ENCODE measurements at regions not wholly inside any gene's neighbourhood (a gene's known extent, or its start where the extent isn't known, plus 50 kb on each side); places are given as distances from the start of the nearest gene placed in this dataset.
"Not testable (repeated sequence)": the region's sequence is repeated elsewhere in the genome, so short reads cannot be mapped to it uniquely, and the experiment has no call there.

- DNase-seq = no peak
These were observed 862.7 kb downstream of the NCAM2 start for GRCh38 chr21:21860888-21861287.

- DNase-seq = no peak
These were observed 866.2 kb downstream of the NCAM2 start for GRCh38 chr21:21864321-21864840.

- no peak for DNase-seq
These were observed 899.2 kb downstream of the NCAM2 start for GRCh38 chr21:21897275-21897883.

- no peak for DNase-seq
These were observed 900.6 kb downstream of the NCAM2 start for GRCh38 chr21:21898801-21899200.

GRCh38 chr21:21902416-21902815 lies 904.2 kb downstream of the NCAM2 start:
- not testable (repeated sequence) for DNase-seq

GRCh38 chr21:21907271-21907670 lies 909.1 kb downstream of the NCAM2 start:
- no peak for DNase-seq

- DNase-seq = no peak
These were observed 917.6 kb downstream of the NCAM2 start for GRCh38 chr21:21915816-21916215.

- DNase-seq = no peak
These were observed 923.4 kb downstream of the NCAM2 start for GRCh38 chr21:21921410-21922232.

GRCh38 chr21:21929226-21929625 lies 931.0 kb downstream of the NCAM2 start:
- no peak for DNase-seq

GRCh38 chr21:21929789-21930188 lies 931.6 kb downstream of the NCAM2 start:
- no peak for DNase-seq

- no peak for DNase-seq
These were observed 954.4 kb downstream of the NCAM2 start for GRCh38 chr21:21952566-21952965.

GRCh38 chr21:21955204-21955603 lies 957.0 kb downstream of the NCAM2 start:
- DNase-seq = no peak

GRCh38 chr21:21957490-21957889 lies 959.3 kb downstream of the NCAM2 start:
- DNase-seq = no peak

- DNase-seq = no peak
These were observed 965.7 kb downstream of the NCAM2 start for GRCh38 chr21:21963911-21964310.

GRCh38 chr21:21968810-21969209 lies 970.6 kb downstream of the NCAM2 start:
- no peak for DNase-seq

GRCh38 chr21:21969211-21969610 lies 971.0 kb downstream of the NCAM2 start:
- DNase-seq = no peak

GRCh38 chr21:21971384-21971783 lies 973.2 kb downstream of the NCAM2 start:
- DNase-seq = no peak

- no peak for DNase-seq
These were observed 975.6 kb downstream of the NCAM2 start for GRCh38 chr21:21973806-21974205.

GRCh38 chr21:21996891-21997290 lies 998.7 kb downstream of the NCAM2 start:
- no peak for DNase-seq

- no peak for DNase-seq
These were observed 999.5 kb downstream of the NCAM2 start for GRCh38 chr21:21997390-21998333.

- DNase-seq = no peak
These were observed 1021.6 kb downstream of the NCAM2 start for GRCh38 chr21:22019766-22020165.

- DNase-seq = no peak
These were observed 1022.0 kb downstream of the NCAM2 start for GRCh38 chr21:22020221-22020620.

- not testable (repeated sequence) for DNase-seq
These were observed 1025.7 kb downstream of the NCAM2 start for GRCh38 chr21:22023896-22024295.
